Nephron (organoid): ENCODE measurements at regions not wholly inside any gene's neighbourhood (a gene's known extent, or its start where the extent isn't known, plus 50 kb on each side); places are given as distances from the start of the nearest gene placed in this dataset.

Source experiments
- H3K27ac Mint-ChIP-seq, 3 experiments: 2 replicates each; pipeline ENCODE4 v1.8.0; 2020; ENCODE audit warnings: mixed read lengths in 3 of 3, mild to moderate bottlenecking in 2 of 3, moderate library complexity in 1 of 3
- H3K27me3 Mint-ChIP-seq: 2 replicates; pipeline ENCODE4 v1.8.0; 2021; ENCODE audit warnings: low read depth, mild to moderate bottlenecking, moderate library complexity, mixed read lengths
- H3K36me3 Mint-ChIP-seq: 2 replicates; pipeline ENCODE4 v1.8.0; 2020; ENCODE audit warnings: low read depth, mixed read lengths
- H3K4me1 Mint-ChIP-seq: 2 replicates; pipeline ENCODE4 v1.8.0; 2020; ENCODE audit warnings: mixed read lengths
- H3K4me3 Mint-ChIP-seq, 3 experiments: 2 replicates each; pipeline ENCODE4 v1.8.0; 2020; ENCODE audit warnings: mild to moderate bottlenecking in 3 of 3, mixed read lengths in 3 of 3, moderate library complexity in 2 of 3
- H3K9me3 Mint-ChIP-seq: 2 replicates; pipeline ENCODE4 v1.8.0; 2020; ENCODE audit warnings: mixed read lengths
- TF ChIP-seq, protein P1 (sequence below), 3 experiments: fragments of 200-600 bp; sonication (generic); IDR thresholded peaks; one replicate each; pipeline ENCODE4 v1.5.0; 2021; ENCODE audit warnings: antibody characterized with exemption in 3 of 3; ENCODE audit not compliant: unreplicated experiment in 3 of 3

DNA sequence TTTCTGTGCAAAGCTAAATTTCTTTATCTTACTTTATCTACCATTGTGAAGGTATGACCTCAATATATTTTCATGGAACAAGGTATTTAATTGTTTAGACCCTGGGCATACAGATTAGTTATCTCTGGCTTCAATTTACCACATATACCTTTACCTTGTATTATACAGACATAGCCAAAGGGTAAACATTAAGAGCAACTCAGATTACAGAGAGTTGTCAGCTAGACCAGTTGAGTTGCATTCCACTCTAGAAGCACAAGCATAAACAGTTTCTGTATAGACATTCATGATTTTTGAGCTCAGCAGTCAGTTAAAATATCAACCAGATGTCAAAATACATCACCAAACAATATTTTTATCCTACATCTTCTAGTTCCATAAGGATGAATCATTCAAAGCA lies 857.3 kb upstream of the ZWINT start:
- no peak overlapping the region for H3K4me3 Mint-ChIP-seq
- H3K4me1 Mint-ChIP-seq = no peaks in the 10 kb centered on the region
- no peaks in the 10 kb centered on the region for H3K36me3 Mint-ChIP-seq
- no peak overlapping the region for H3K27ac Mint-ChIP-seq
- no peaks in the 10 kb centered on the region for H3K9me3 Mint-ChIP-seq
- TF ChIP-seq, protein P1, sequence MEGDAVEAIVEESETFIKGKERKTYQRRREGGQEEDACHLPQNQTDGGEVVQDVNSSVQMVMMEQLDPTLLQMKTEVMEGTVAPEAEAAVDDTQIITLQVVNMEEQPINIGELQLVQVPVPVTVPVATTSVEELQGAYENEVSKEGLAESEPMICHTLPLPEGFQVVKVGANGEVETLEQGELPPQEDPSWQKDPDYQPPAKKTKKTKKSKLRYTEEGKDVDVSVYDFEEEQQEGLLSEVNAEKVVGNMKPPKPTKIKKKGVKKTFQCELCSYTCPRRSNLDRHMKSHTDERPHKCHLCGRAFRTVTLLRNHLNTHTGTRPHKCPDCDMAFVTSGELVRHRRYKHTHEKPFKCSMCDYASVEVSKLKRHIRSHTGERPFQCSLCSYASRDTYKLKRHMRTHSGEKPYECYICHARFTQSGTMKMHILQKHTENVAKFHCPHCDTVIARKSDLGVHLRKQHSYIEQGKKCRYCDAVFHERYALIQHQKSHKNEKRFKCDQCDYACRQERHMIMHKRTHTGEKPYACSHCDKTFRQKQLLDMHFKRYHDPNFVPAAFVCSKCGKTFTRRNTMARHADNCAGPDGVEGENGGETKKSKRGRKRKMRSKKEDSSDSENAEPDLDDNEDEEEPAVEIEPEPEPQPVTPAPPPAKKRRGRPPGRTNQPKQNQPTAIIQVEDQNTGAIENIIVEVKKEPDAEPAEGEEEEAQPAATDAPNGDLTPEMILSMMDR (IDR thresholded peaks at IDR 0.05; ENCODE audit: unreplicated experiment in 3 of 3) = no peak
- no peaks in the 10 kb centered on the region for H3K27me3 Mint-ChIP-seq

DNA sequence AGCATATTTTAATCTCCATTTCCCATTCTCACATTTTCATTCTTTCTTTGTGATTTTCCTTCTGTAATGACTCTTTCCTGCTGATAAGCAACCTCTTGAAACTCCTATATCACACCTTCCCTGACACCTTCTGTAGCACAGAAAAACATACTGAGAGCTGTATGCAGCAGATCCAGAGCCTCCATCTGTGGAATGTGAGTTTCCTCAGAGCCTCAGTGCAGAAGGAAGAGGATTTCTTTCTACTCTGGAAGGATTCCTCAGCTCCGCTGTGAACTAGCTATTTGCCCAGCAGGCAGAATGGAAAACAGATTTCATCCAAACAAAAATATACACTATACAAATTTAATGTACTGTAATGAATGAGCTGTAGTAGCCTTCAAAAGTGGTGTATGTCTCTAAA lies 841.3 kb upstream of the ZWINT start:
- H3K36me3 Mint-ChIP-seq = no peaks in the 10 kb centered on the region
- H3K9me3 Mint-ChIP-seq = no peaks in the 10 kb centered on the region
- H3K27ac Mint-ChIP-seq = no peak overlapping the region
- H3K4me3 Mint-ChIP-seq = no peak overlapping the region
- no peaks in the 10 kb centered on the region for H3K27me3 Mint-ChIP-seq
- TF ChIP-seq, protein P1 (IDR thresholded peaks at IDR 0.05; ENCODE audit: unreplicated experiment in 3 of 3) = no peak
- H3K4me1 Mint-ChIP-seq = no peaks in the 10 kb centered on the region

DNA sequence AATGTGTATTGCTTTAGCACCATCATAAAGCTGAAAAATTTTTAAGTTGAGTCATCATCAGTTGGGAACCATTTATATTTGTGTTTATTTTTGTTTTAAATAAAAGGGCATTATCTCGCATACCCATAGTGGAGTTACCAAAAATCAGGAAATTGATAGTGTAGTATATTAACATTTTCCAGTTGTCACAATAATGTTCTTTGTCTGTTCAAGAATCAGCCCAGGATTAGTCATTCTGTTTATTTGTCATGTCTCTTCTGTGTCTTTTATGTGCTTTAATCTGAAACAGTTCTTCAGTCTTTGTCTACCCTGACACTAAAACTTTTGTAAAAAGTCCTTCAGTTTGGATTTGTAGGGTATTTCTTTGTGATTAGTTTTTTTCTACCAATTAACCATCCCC lies 827.8 kb upstream of the ZWINT start:
- TF ChIP-seq, protein P1 (IDR thresholded peaks at IDR 0.05; ENCODE audit: unreplicated experiment in 3 of 3) = no peak
- Mint-ChIP-seq H3K36me3 (no peaks in the 10 kb centered on the region), H3K27me3 (no peaks in the 10 kb centered on the region)

GRCh38 chr10:57186201-57186600 lies 825.1 kb upstream of the ZWINT start:
- H3K4me1 Mint-ChIP-seq = peaks cover 9% of the 10 kb centered on the region
- H3K9me3 Mint-ChIP-seq = no peaks in the 10 kb centered on the region
- no peaks in the 10 kb centered on the region for H3K27me3 Mint-ChIP-seq
- no peak overlapping the region for H3K4me3 Mint-ChIP-seq
- TF ChIP-seq, protein P1 (IDR thresholded peaks at IDR 0.05; ENCODE audit: unreplicated experiment in 3 of 3) = no peak
- H3K27ac Mint-ChIP-seq = peak overlapping the region; percentile 46 to 87 (median 82)
- no peaks in the 10 kb centered on the region for H3K36me3 Mint-ChIP-seq

More for the DNA sequence above, 827.8 kb upstream of the ZWINT start:
- H3K27ac Mint-ChIP-seq = no peak overlapping the region
- no peaks in the 10 kb centered on the region for H3K9me3 Mint-ChIP-seq
- H3K4me3 Mint-ChIP-seq = no peak overlapping the region
- H3K4me1 Mint-ChIP-seq = peaks cover 9% of the 10 kb centered on the region

GRCh38 chr10:57169597-57169996 lies 808.5 kb upstream of the ZWINT start:
- TF ChIP-seq, protein P1 (IDR thresholded peaks at IDR 0.05; ENCODE audit: unreplicated experiment in 3 of 3) = no peak
- no peak overlapping the region for H3K4me3 Mint-ChIP-seq
- peaks cover 6% of the 10 kb centered on the region for H3K9me3 Mint-ChIP-seq
- no peak overlapping the region for H3K27ac Mint-ChIP-seq
- H3K4me1 Mint-ChIP-seq = peaks cover 14% of the 10 kb centered on the region
- H3K36me3 Mint-ChIP-seq = peaks cover 4% of the 10 kb centered on the region
- no peaks in the 10 kb centered on the region for H3K27me3 Mint-ChIP-seq

DNA sequence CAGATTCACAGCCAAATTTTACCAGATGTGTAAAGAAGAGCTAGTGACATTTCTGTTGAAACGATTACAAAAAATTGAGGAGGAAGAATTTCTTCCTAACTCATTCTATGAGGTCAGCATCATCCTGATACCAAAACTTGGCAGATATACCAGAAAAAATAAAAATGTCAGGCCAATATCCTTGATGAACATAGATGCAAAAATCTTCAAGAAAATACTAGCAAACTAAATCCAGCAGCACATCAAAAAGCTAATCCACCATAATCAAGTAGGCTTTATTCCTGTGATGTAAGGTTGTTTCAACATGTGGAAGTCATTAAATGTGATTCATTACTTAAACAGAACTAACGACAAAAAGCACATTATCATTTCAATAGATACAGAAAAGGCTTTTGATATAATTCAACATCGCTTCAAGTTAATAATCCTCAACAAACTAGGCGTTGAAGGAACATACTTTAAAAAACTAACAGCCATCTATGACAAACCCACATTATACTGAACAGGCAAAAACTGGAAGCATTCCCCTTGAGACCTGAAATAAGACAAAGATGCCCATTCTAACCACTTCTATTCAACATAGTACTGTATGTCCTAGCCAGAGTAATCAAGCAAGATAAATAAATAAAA lies 807.7 kb upstream of the ZWINT start:
- Mint-ChIP-seq H3K27ac (peak overlapping the region; percentile 20 to 70 (median 66)), H3K27me3 (no peaks in the 10 kb centered on the region), H3K4me1 (peaks cover 14% of the 10 kb centered on the region), H3K36me3 (peaks cover 4% of the 10 kb centered on the region), H3K9me3 (peaks cover 8% of the 10 kb centered on the region), H3K4me3 (no peak overlapping the region)
- TF ChIP-seq, protein P1 (IDR thresholded peaks at IDR 0.05; ENCODE audit: unreplicated experiment in 3 of 3) = no peak
